HepG2 (cell line): ENCODE measurements at regions not wholly inside any gene's neighbourhood (a gene's known extent, or its start where the extent isn't known, plus 50 kb on each side); places are given as distances from the start of the nearest gene placed in this dataset.
"Not testable (repeated sequence)": the region's sequence is repeated elsewhere in the genome, so short reads cannot be mapped to it uniquely, and the experiment has no call there.

Source experiments
- ATF1 ChIP-seq: IDR thresholded peaks from 2 replicates; pipeline ENCODE4 v1.6.1; 2016; ENCODE audit warnings: mild to moderate bottlenecking, control low read depth
- BRD4 ChIP-seq: sonication (generic); formaldehyde crosslinking; IDR thresholded peaks from 2 replicates; pipeline ENCODE4 v1.4.0; 2020; ENCODE audit warnings: missing genetic modification reagents
- EZH2 ChIP-seq: conservative IDR thresholded peaks from 2 replicates; pipeline ENCODE4 v1.6.1; 2012; ENCODE audit warnings: mild to moderate bottlenecking, low read depth, low read length, moderate library complexity
- IRF2 ChIP-seq: IDR thresholded peaks from 2 replicates; pipeline ENCODE4 v1.6.1; 2018; ENCODE audit warnings: missing genetic modification reagents, missing compliant biosample characterization
- KAT2B ChIP-seq: fragments of 150-350 bp; IDR thresholded peaks from 2 replicates; pipeline ENCODE4 v1.6.1; 2014; ENCODE audit warnings: low read depth, low read length, borderline replicate concordance
- KLF12 ChIP-seq: sonication (generic); formaldehyde crosslinking; IDR thresholded peaks from 2 replicates; pipeline ENCODE4 v1.4.0; 2020; ENCODE audit warnings: missing genetic modification reagents, borderline replicate concordance
- MAFF ChIP-seq: IDR thresholded peaks from 2 replicates; pipeline ENCODE4 v1.6.1; 2011; ENCODE audit warnings: low read depth, low read length, improper control_type of control experiment
- POLR2A ChIP-seq, 2 experiments: IDR thresholded peaks; 2 replicates each; pipeline ENCODE4 v1.6.1; 2011; ENCODE audit warnings: low read depth in 2 of 2, low read length in 2 of 2, mild to moderate bottlenecking in 1 of 2, moderate library complexity in 1 of 2; ENCODE audit not compliant: insufficient read depth in 1 of 2
- ZNF780A ChIP-seq: sonication (generic); formaldehyde crosslinking; IDR thresholded peaks from 2 replicates; pipeline ENCODE4 v1.8.0; 2022; ENCODE audit warnings: mild to moderate bottlenecking, missing genetic modification reagents, moderate library complexity
- ZSCAN25 ChIP-seq: sonication (generic); formaldehyde crosslinking; IDR thresholded peaks from 2 replicates; pipeline ENCODE4 v1.8.0; 2022; ENCODE audit warnings: mild to moderate bottlenecking, missing genetic modification reagents
- TF ChIP-seq, protein P1 (sequence below): sonication (generic); formaldehyde crosslinking; IDR thresholded peaks from 2 replicates; pipeline ENCODE4 v1.5.0; 2020; ENCODE audit warnings: mild to moderate bottlenecking, missing genetic modification reagents, moderate library complexity
- TF ChIP-seq, protein P2 (sequence below): IDR thresholded peaks from 2 replicates; pipeline ENCODE4 v1.6.1; 2016

DNA sequence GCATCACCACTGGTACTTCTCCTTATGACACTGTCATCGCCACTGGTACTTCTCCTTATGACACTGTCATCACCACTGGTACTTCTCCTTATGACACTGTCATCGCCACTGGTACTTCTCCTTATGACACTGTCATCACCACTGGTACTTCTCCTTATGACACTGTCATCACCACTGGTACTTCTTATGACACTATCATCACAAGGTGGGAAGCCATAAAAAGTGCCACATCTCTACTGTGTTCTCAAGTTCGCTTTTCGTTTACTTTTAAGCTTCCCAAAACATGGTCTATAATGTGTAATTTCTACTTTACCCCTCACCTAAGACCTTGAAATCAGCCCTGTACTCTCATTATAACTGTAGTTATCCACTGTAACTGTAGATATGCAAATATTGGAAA lies 745.4 kb upstream of the CHAC2 start:
- TF ChIP-seq IRF2 (CRISPR knock-in tag); EZH2; POLR2A (IDR thresholded peaks at IDR 0.05; ENCODE audit: insufficient read depth in 1 of 2, low read depth in 2 of 2, low read length in 2 of 2); MAFF; KLF12 (CRISPR knock-in tag); ZNF780A; ATF1 (CRISPR knock-in tag); KAT2B; BRD4 (CRISPR knock-in tag); ZSCAN25: not testable (repeated sequence)
- TF ChIP-seq, protein P1, sequence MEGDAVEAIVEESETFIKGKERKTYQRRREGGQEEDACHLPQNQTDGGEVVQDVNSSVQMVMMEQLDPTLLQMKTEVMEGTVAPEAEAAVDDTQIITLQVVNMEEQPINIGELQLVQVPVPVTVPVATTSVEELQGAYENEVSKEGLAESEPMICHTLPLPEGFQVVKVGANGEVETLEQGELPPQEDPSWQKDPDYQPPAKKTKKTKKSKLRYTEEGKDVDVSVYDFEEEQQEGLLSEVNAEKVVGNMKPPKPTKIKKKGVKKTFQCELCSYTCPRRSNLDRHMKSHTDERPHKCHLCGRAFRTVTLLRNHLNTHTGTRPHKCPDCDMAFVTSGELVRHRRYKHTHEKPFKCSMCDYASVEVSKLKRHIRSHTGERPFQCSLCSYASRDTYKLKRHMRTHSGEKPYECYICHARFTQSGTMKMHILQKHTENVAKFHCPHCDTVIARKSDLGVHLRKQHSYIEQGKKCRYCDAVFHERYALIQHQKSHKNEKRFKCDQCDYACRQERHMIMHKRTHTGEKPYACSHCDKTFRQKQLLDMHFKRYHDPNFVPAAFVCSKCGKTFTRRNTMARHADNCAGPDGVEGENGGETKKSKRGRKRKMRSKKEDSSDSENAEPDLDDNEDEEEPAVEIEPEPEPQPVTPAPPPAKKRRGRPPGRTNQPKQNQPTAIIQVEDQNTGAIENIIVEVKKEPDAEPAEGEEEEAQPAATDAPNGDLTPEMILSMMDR (CRISPR knock-in tag) = not testable (repeated sequence)
- TF ChIP-seq, protein P2, sequence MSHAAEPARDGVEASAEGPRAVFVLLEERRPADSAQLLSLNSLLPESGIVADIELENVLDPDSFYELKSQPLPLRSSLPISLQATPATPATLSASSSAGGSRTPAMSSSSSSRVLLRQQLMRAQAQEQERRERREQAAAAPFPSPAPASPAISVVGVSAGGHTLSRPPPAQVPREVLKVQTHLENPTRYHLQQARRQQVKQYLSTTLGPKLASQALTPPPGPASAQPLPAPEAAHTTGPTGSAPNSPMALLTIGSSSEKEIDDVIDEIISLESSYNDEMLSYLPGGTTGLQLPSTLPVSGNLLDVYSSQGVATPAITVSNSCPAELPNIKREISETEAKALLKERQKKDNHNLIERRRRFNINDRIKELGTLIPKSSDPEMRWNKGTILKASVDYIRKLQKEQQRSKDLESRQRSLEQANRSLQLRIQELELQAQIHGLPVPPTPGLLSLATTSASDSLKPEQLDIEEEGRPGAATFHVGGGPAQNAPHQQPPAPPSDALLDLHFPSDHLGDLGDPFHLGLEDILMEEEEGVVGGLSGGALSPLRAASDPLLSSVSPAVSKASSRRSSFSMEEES (CRISPR knock-in tag) = not testable (repeated sequence)
